NOMO-1 treated with DMSO at 0.1 percent for 48 hours (cell line): ENCODE measurements at regions not wholly inside any gene's neighbourhood (a gene's known extent, or its start where the extent isn't known, plus 50 kb on each side); places are given as distances from the start of the nearest gene placed in this dataset.

ENCODE experiments used
- DNase-seq: peaks from one replicate; lab custom pipeline; 2025; ENCODE audit not compliant: unreplicated experiment; lab: John Stamatoyannopoulos, UW

- no peak for DNase-seq
Measured at GRCh38 chr13:109897988-109898624, 111.7 kb upstream of the IRS2 start.

- DNase-seq = no peak
Measured at GRCh38 chr13:109892101-109892500, 105.7 kb upstream of the IRS2 start.

GRCh38 chr13:109885235-109885634 is 98.9 kb upstream of the IRS2 start:
- DNase-seq = no peak

DNA sequence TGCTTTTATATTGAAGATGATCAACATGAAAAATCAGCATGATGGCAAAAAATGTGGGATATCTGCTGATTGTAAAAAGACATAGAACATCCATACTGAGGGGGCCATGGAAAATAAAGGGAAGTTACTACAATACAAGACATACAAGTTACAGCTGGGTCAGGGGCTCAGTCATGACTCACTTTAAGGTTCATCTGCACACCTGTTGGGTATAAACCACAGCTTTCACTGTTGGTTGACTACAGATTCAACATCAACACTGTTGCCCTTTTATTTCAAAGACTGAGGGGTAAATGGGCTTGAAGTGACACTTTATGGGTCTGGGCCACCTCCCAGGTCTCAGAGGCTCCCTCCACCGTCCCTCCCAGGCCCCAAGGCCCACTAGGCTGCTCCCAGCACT is 98.1 kb upstream of the IRS2 start:
- no peak for DNase-seq

DNA sequence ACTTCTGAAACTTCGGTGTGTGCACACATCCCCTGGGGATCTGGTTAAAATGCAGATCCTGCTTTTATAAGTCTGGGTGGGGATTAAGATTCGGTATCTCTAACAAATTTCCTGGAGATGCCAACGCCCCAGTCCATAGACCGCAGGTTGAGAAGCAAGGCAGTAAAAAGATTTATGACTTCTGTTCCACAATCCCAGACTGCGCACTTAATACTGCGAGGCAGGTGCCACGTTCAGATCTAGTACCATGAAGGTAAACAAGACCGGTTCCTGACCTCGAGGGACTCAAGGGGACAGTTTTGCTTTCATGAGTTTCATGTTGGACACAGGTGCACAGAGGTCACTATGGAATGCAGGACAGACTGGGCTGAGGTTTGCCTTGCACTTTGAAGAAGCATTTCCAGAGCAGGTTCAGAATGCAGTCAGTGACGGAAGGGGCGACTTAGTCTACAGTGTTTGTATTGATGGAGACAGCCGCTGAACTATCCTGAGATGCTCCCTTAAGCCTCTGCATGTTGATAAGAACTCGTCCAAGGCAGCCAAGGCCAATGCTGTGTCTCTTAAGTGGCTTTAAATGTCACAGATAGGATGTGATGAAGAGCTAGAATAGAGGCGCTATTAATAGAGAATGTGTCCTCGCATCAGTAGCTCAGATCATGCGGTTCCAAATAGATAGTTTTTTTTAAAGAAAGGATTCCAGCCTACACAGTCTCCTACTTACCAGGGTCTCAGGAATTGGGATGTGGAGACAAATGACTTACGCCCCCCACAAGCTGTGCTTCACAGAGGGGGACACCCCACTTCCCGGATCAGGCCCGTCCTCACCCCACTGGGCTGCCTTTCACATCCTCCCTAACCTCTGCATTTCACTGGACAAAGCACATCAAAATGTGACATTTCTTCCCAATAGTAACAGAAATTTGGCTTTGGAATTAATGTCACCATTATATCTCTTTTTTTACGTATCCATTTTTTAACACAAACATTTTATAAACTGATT is 97.1 kb upstream of the IRS2 start:
- no peak for DNase-seq

DNA sequence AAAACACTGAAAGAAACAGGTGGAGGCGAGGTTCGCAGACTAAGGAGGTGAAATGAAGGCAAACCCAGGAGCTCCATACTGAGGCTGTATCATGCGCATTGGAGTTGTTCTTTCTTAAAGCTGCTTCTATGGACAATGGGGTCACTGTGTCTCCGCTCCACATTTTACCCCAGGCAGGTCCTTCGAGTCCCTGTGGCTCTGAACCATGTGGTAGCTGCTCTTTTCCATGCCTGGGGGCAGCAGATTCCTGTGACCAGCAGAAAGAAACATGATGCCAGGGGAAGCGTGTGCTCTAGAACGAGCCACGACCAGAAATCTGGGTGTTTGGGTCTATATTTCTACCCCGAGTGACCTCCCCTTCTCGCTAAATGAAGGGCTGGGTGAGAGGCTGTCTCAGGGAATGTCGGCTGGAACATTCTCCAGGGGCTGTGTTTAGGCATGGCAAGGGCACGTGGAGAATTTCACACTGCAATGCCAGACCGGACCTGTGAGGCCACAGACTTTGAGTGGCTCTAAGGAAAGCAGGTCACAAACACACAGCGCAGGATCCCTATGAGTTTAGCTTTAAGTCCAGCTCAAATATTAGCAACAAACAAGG is 95.7 kb upstream of the IRS2 start:
- no peak for DNase-seq

- DNase-seq = no peak
Measured at GRCh38 chr13:109881347-109881725, 95.0 kb upstream of the IRS2 start.

GRCh38 chr13:109880371-109881346 is 94.3 kb upstream of the IRS2 start:
- no peak for DNase-seq

DNA sequence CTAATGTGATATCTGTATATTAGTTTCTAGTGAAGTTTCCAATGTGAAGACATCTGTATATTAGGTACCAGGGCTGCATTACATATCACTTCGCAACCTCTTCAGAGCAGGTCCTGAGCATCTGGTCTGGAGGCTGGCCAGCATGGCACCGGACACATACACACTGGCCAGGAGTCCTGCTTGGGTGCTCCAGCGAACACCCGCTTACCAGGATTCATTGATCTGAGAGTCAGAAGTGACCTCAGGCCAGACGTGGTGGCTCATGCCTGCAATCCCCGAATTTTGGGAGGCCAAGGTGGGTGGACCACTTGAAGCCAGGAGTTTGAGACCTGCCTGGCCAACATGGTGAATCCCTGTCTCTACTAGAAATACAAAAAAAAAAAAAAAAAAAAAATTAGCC is 93.0 kb upstream of the IRS2 start:
- no peak for DNase-seq

DNA sequence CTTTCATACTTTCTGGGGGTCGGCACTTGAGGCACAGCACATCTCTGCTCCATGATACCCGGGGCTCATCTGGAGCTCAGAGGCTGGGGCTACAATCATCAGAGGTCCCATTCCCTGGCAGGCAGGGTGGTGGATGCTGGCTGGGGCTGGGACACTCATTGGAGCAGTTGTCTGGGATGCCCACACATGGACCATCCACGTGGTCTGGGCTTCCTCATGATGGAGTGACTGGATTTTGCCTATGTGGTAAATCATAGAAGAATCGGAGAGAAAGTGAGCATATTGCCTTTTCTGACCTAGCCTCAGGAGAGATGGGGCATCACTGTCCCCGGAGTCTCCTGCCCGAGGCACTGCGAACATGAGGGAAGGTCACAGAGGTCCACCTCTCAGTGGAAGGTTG is 91.4 kb upstream of the IRS2 start:
- DNase-seq = no peak

GRCh38 chr13:109875746-109876145 is 89.4 kb upstream of the IRS2 start:
- DNase-seq = no peak

DNA sequence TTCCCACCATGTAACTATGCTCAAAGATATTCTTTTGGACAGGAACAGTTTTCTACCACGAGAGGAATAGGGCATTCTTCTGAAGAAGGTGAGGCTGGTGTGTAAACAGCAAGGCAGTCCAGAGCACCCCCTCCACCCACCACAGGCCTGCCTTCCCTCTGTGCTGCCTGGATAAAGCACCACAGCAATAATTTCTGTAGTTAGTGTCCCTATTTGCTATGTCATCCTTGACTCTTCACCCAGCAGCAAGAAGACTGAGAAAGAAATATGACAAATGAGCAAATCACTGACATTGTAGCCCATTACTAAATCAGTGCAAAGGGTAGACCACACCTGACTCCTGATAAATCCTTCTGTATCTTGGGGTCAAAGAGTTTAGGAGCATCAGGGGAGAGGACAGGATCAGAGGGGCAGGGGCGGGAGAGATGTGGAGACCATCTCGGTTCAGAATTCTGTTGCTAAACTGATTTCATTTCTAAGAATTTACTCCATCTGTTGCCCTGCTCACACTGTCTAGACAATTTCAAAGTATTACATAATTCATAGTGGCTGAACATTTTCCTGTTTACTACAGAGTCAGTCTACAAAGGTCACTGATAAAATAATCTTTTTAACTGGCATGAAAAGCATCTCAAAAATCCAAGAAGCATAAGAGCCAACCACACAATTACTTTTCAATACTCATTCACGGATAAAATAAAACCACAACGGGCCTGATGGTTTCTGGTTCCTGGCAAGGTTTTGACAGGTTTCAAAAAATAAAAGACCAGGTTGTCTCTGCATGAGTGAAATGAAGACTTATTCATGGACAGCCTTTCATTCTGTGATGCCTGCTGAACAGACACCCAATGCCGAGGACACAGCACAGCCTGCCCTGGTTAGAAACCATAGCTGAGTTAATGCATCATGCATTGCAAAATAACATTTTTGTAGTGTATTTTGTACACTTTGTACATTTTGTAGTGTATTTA is 88.4 kb upstream of the IRS2 start:
- no peak for DNase-seq

- no peak for DNase-seq
Measured at GRCh38 chr13:109873351-109874123, 87.2 kb upstream of the IRS2 start.

DNA sequence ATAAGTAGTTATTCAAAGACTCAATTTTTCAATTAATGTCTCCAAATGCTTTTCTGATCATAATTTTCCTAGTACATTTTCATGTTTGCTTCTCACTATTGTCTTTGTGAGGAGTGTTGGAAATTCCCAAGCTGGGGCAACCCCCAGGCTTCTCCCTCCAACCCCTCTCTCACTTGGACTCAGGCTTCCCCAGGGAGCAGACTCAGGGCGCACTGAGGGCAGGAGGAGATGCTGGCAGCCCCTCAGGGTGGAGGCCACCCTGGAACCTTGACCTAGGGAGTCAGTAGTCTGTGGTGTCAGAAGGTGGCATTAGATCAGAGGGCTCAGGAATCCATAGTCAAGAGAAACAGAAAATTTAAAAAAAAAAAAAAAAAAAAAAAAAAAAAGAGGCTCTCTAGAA is 86.5 kb upstream of the IRS2 start:
- no peak for DNase-seq

DNA sequence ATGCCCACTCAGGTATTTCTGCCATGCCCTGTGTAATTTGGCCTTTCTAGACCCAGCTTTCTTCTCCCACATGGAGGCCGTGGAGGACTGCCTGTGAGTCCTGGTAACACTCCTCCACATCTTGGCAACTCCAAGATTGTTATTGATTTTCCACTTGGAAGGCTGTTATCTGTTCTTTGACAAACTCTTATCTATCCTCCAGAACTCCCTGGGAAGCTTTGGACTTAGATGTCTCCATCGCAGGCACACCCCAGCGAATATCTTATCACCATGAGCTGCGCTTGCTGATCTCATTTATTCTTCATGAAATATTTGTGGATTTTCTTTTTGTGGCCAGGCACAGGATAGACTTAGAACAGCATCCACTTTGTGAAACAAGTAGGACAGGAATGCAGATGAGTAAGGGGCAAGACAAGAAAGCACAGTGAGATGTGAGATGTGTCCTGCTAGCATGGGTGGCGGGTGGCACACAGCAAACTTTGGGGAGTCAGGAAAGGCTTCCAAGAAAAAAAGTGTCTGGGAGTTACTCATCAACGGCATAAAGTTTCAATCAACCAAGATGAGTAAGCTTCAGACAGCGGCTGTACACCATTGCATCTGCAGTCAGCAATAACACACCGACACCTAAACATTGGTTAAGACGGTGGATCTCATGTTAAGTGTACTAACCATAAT is 84.5 kb upstream of the IRS2 start:
- DNase-seq = no peak

- DNase-seq = no peak
Measured at GRCh38 chr13:109870274-109870673, 83.9 kb upstream of the IRS2 start.

GRCh38 chr13:109869312-109870237 is 83.2 kb upstream of the IRS2 start:
- DNase-seq = no peak
